SW480 (cell line): ENCODE measurements at regions not wholly inside any gene's neighbourhood (a gene's known extent, or its start where the extent isn't known, plus 50 kb on each side); places are given as distances from the start of the nearest gene placed in this dataset.
A peak's percentile ranks its signal among the peaks of the same experiment; 100 is the strongest.
"Not testable (repeated sequence)": the region's sequence is repeated elsewhere in the genome, so short reads cannot be mapped to it uniquely, and the experiment has no call there.

Experiments used
- DNase-seq: peaks from one replicate; pipeline ENCODE4 v3.0.0-alpha.2; 2016; ENCODE audit warnings: low spot score

- DNase-seq, result no peak
These were observed 122.8 kb downstream of the ZC4H2 start for GRCh38 chrX:64853424-64853823.

- no peak for DNase-seq
These were observed 125.7 kb downstream of the ZC4H2 start for GRCh38 chrX:64850371-64851082.

GRCh38 chrX:64843224-64843623 is 133.0 kb downstream of the ZC4H2 start:
- DNase-seq, result no peak

- no peak for DNase-seq
These were observed 133.8 kb downstream of the ZC4H2 start for GRCh38 chrX:64842492-64842891.

GRCh38 chrX:64805683-64806082 is 170.6 kb downstream of the ZC4H2 start:
- no peak for DNase-seq

GRCh38 chrX:64792598-64793337 is 183.5 kb downstream of the ZC4H2 start:
- no peak for DNase-seq

GRCh38 chrX:64782923-64783322 is 193.3 kb downstream of the ZC4H2 start:
- no peak for DNase-seq

- no peak for DNase-seq
These were observed 218.2 kb downstream of the ZC4H2 start for GRCh38 chrX:64758047-64758446.

- DNase-seq, result peak; percentile 0
These were observed 236.4 kb downstream of the ZC4H2 start for GRCh38 chrX:64739792-64740378.

GRCh38 chrX:64698317-64698716 is 277.9 kb downstream of the ZC4H2 start:
- DNase-seq, result no peak

- DNase-seq, result not testable (repeated sequence)
These were observed 280.9 kb downstream of the ZC4H2 start for GRCh38 chrX:64695372-64695771.

GRCh38 chrX:64662876-64663275 is 267.6 kb upstream of the MTMR8 start:
- no peak for DNase-seq

GRCh38 chrX:64657229-64657628 is 262.0 kb upstream of the MTMR8 start:
- DNase-seq, result not testable (repeated sequence)

- no peak for DNase-seq
These were observed 247.2 kb upstream of the MTMR8 start for GRCh38 chrX:64642482-64642881.
